AG04449 (cell line): ENCODE measurements at regions not wholly inside any gene's neighbourhood (a gene's known extent, or its start where the extent isn't known, plus 50 kb on each side); places are given as distances from the start of the nearest gene placed in this dataset.

Source experiments
- CTCF ChIA-PET: fragments of 350-600 bp; formaldehyde crosslinking; extraction: SDS; loops from one replicate; lab custom pipeline; 2021; ENCODE audit warnings: antibody characterized with exemption; lab: Yijun Ruan, JAX
- POLR2A ChIA-PET: fragments of 400-600, 350-600 bp; formaldehyde crosslinking; extraction: SDS; loops from one replicate; lab custom pipeline; 2020; ENCODE audit warnings: antibody characterized with exemption, inconsistent platforms; lab: Yijun Ruan, JAX
- DNase-seq: peaks from one replicate; pipeline ENCODE4 v3.0.0-alpha.2; 2010; ENCODE audit warnings: low read depth, low spot score
- H3K4me3 ChIP-seq: 2 replicates; pipeline ENCODE4 v1.5.1; 2011; ENCODE audit warnings: low read depth, mild to moderate bottlenecking, control low read depth, low read length
- CTCF ChIP-seq: IDR thresholded peaks from one replicate; pipeline ENCODE4 v1.5.1; 2011; ENCODE audit warnings: mild to moderate bottlenecking, moderate library complexity, low read length, control low read depth, inconsistent platforms; ENCODE audit not compliant: insufficient read depth; ENCODE audit errors: missing control alignments

- ChIA-PET POLR2A (no interaction called here), CTCF (no interaction called here)
- no peak for DNase-seq
- H3K4me3 ChIP-seq, result no peak overlapping the region
- no peak for TF ChIP-seq CTCF
These were observed 372.7 kb upstream of the CDH11 start for GRCh38 chr16:65494609-65495008.

- ChIA-PET POLR2A (no interaction called here), CTCF (no interaction called here)
- H3K4me3 ChIP-seq, result no peak overlapping the region
- no peak for TF ChIP-seq CTCF
- DNase-seq, result no peak
These were observed 372.2 kb upstream of the CDH11 start for GRCh38 chr16:65494080-65494479.

GRCh38 chr16:65490286-65490685, 368.4 kb upstream of the CDH11 start:
- no peak for TF ChIP-seq CTCF
- ChIA-PET POLR2A (no interaction called here), CTCF (no interaction called here)
- H3K4me3 ChIP-seq, result no peak overlapping the region
- no peak for DNase-seq

GRCh38 chr16:65489531-65490023, 367.7 kb upstream of the CDH11 start:
- CTCF ChIA-PET, result no interaction called here
- DNase-seq, result no peak

GRCh38 chr16:65487231-65487630, 365.4 kb upstream of the CDH11 start:
- TF ChIP-seq CTCF, result no peak
- no peak overlapping the region for H3K4me3 ChIP-seq
- CTCF ChIA-PET, result no interaction called here
- no peak for DNase-seq
- POLR2A ChIA-PET, result no interaction called here

More at GRCh38 chr16:65489531-65490023, 367.7 kb upstream of the CDH11 start:
- no peak for TF ChIP-seq CTCF
- no peak overlapping the region for H3K4me3 ChIP-seq
- POLR2A ChIA-PET, result no interaction called here

GRCh38 chr16:65481956-65482355, 360.1 kb upstream of the CDH11 start:
- TF ChIP-seq CTCF, result no peak
- H3K4me3 ChIP-seq, result no peak overlapping the region
- POLR2A ChIA-PET, result no interaction called here
- CTCF ChIA-PET, result no interaction called here
- no peak for DNase-seq
